Amniotic epithelial cell (primary cell): ENCODE measurements at regions not wholly inside any gene's neighbourhood (a gene's known extent, or its start where the extent isn't known, plus 50 kb on each side); places are given as distances from the start of the nearest gene placed in this dataset.

Experiments
- DNase-seq: peaks from one replicate; pipeline ENCODE4 v3.0.0-alpha.2; 2010; ENCODE audit warnings: low read depth

GRCh38 chr6:95071464-95071863 is 505.9 kb upstream of the MANEA start:
- DNase-seq, result no peak

- no peak for DNase-seq
Measured at GRCh38 chr6:95078457-95078856, 498.9 kb upstream of the MANEA start.

GRCh38 chr6:95081231-95081630 is 496.1 kb upstream of the MANEA start:
- no peak for DNase-seq

- DNase-seq, result no peak
Measured at GRCh38 chr6:95081949-95082348, 495.4 kb upstream of the MANEA start.

- no peak for DNase-seq
Measured at GRCh38 chr6:95083506-95083905, 493.8 kb upstream of the MANEA start.

- DNase-seq, result no peak
Measured at GRCh38 chr6:95084867-95085266, 492.5 kb upstream of the MANEA start.

- DNase-seq, result peak; percentile 84
Measured at GRCh38 chr6:95087394-95088097, 489.8 kb upstream of the MANEA start.

- DNase-seq, result peak; percentile 75
Measured at GRCh38 chr6:95091823-95092436, 485.4 kb upstream of the MANEA start.

GRCh38 chr6:95093154-95093553 is 484.2 kb upstream of the MANEA start:
- peak; percentile 40 for DNase-seq

- DNase-seq, result peak; percentile 79
Measured at GRCh38 chr6:95094751-95095663, 482.3 kb upstream of the MANEA start.

GRCh38 chr6:95095855-95096254 is 481.5 kb upstream of the MANEA start:
- DNase-seq, result no peak

- peak; percentile 9 for DNase-seq
Measured at GRCh38 chr6:95099410-95099809, 477.9 kb upstream of the MANEA start.

- DNase-seq, result no peak
Measured at GRCh38 chr6:95109212-95109611, 468.1 kb upstream of the MANEA start.

GRCh38 chr6:95110767-95111166 is 466.6 kb upstream of the MANEA start:
- no peak for DNase-seq

- no peak for DNase-seq
Measured at GRCh38 chr6:95117236-95117635, 460.1 kb upstream of the MANEA start.

GRCh38 chr6:95119927-95120326 is 457.4 kb upstream of the MANEA start:
- DNase-seq, result no peak

- no peak for DNase-seq
Measured at GRCh38 chr6:95120984-95121383, 456.4 kb upstream of the MANEA start.

- no peak for DNase-seq
Measured at GRCh38 chr6:95127261-95127660, 450.1 kb upstream of the MANEA start.

GRCh38 chr6:95128439-95128838 is 448.9 kb upstream of the MANEA start:
- DNase-seq, result no peak

GRCh38 chr6:95128947-95129346 is 448.4 kb upstream of the MANEA start:
- no peak for DNase-seq

- DNase-seq, result peak; percentile 24
Measured at GRCh38 chr6:95133578-95133977, 443.8 kb upstream of the MANEA start.

- no peak for DNase-seq
Measured at GRCh38 chr6:95135182-95135581, 442.2 kb upstream of the MANEA start.

- no peak for DNase-seq
Measured at GRCh38 chr6:95142101-95142500, 435.2 kb upstream of the MANEA start.
